ENCODE measurements at regions not wholly inside any gene's neighbourhood (a gene's known extent, or its start where the extent isn't known, plus 50 kb on each side); places are given as distances from the start of the nearest gene placed in this dataset.

DNA sequence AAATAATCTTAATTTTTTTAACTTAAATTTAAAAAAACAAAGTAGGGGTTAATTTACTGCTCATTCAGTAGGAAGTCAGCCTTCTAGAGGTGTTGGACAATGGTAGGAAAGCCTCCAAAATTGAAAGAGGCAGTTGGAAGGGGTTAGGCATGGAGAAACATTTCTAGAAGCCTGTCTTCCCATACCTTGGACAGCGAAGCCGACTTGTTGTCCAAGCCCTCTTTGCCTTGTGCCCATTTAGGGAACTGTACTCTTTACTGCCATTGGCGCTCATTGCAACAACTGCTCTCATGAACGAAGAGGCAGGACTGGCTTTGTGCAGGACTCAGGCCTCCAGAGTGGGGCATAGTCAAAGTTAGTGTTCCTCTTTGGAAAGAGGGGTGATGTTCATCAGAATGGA lies 333.3 kb downstream of the HRH4 start:
- Histone ChIP-seq H3K27ac (no peak overlapping the region), H3K4me2 (no peak overlapping the region), H3K4me3 (no peak overlapping the region), H3K27me3 (no peaks in the 10 kb centered on the region), H3K9ac (no peak overlapping the region), H3K36me3 (no peaks in the 10 kb centered on the region), H4K20me1 (no peaks in the 10 kb centered on the region), H3K9me3 (peaks cover 7% of the 10 kb centered on the region; the same call in 1 of the 2 replicates), H3K4me1 (no peaks in the 10 kb centered on the region)
- TF ChIP-seq Cebpa-rat (IDR thresholded peaks at IDR 0.05), result no peak

DNA sequence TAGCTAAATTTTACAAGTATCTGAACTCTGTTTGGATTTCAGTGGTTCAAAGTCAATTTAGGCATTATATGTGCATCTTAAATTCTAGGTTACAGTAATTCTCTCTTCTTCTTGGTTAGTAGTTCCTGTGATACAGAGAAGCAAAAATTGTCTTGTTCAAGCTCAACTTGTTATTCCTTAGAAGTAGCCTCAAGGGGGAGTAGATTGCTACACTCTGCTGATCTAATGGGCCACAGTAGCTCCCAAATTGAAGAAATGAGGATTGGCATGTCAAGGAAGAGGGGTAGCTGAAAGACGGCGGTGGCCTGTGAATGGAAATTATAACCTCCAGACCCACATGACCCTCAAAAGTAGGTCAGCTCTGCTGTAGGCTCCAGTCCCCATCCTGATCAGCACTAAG lies 334.7 kb downstream of the HRH4 start:
- H3K36me3 ChIP-seq, result no peaks in the 10 kb centered on the region
- no peak for TF ChIP-seq Cebpa-rat (IDR thresholded peaks at IDR 0.05)
- H3K4me3 ChIP-seq, result no peak overlapping the region
- H4K20me1 ChIP-seq, result no peaks in the 10 kb centered on the region
- no peaks in the 10 kb centered on the region for H3K9me3 ChIP-seq
- H3K27me3 ChIP-seq, result no peaks in the 10 kb centered on the region
- no peaks in the 10 kb centered on the region for H3K4me1 ChIP-seq
- no peak overlapping the region for H3K27ac ChIP-seq
- H3K4me2 ChIP-seq, result no peak overlapping the region
- no peak overlapping the region for H3K9ac ChIP-seq

DNA sequence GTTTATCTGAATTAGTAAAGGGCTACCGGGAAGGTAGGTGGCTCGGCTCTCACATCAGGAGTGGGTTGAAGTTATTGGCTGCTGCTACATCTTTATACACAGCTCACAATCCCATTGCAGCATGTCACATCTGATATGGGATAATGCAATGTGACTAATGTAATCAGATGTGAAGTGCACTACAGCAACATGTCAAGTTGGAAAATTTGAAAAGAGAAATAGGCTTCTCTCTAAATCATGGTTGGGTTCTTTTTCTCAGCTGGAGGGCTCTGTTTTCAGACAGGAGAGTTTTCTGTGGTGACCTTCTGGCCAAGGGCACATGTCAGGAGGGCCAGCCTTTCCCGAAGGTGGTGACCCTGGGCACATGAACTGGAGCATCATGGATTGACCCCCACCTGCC lies 337.5 kb downstream of the HRH4 start:
- H3K27ac ChIP-seq, result no peak overlapping the region

DNA sequence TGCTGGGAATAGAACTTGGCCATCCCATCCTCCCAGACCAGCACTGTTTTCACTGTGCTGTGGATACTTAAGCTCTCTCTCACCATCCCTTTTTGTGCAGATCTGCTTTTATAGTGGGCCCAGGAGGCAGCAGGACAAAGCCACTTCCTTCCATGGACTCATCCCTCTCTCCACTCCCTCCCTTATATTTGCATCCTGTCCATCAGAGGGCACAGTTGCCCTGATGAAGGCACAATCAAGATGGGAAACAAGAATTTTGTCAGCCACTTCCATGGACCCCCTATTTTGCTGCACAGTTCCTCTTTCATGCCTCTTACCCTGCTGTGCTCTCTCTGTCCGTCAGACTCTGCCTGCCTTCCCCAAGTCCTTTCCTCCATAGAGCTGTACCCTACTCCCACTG lies 338.7 kb downstream of the HRH4 start:
- Histone ChIP-seq H3K36me3 (no peaks in the 10 kb centered on the region), H3K9ac (no peak overlapping the region), H3K27me3 (no peaks in the 10 kb centered on the region), H4K20me1 (no peaks in the 10 kb centered on the region), H3K27ac (no peak overlapping the region), H3K4me3 (no peak overlapping the region), H3K4me1 (no peaks in the 10 kb centered on the region), H3K4me2 (no peak overlapping the region), H3K9me3 (no peaks in the 10 kb centered on the region)
- no peak for TF ChIP-seq Cebpa-rat (IDR thresholded peaks at IDR 0.05)

More for the DNA sequence above, 337.5 kb downstream of the HRH4 start:
- no peaks in the 10 kb centered on the region for H3K9me3 ChIP-seq
- H3K4me2 ChIP-seq, result no peak overlapping the region
- no peak for TF ChIP-seq Cebpa-rat (IDR thresholded peaks at IDR 0.05)
- no peak overlapping the region for H3K4me3 ChIP-seq
- H3K9ac ChIP-seq, result no peak overlapping the region
- no peaks in the 10 kb centered on the region for H3K4me1 ChIP-seq
- no peaks in the 10 kb centered on the region for H3K36me3 ChIP-seq
- no peaks in the 10 kb centered on the region for H4K20me1 ChIP-seq
- H3K27me3 ChIP-seq, result no peaks in the 10 kb centered on the region

- no peak for TF ChIP-seq Cebpa-rat (IDR thresholded peaks at IDR 0.05)
- Histone ChIP-seq H3K9me3 (no peaks in the 10 kb centered on the region), H3K27ac (no peak overlapping the region), H3K4me1 (no peaks in the 10 kb centered on the region), H3K27me3 (no peaks in the 10 kb centered on the region), H3K4me2 (no peak overlapping the region), H3K9ac (no peak overlapping the region), H3K36me3 (no peaks in the 10 kb centered on the region), H4K20me1 (no peaks in the 10 kb centered on the region), H3K4me3 (no peak overlapping the region)
Measured at GRCh38 chr18:24799720-24800119, 339.3 kb downstream of the HRH4 start.

DNA sequence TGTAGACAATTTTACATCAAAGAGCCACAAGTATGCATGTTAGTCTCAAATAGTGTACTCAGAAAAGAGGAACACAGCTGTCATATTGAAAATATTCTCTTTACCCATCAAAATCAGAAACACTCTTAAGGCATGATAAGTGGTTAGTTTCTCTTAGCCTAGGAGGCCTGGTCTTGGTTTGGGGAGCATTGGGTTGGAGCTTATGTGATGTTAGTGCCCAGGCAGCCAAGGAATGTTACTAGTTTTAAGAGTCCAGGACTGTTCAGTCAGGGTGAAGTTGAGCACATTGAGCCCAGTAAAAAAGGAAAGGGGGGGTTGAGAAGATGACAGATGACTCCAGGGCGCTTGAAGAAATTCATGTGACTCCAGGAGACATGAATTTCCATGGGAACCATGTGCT lies 340.6 kb downstream of the HRH4 start:
- Histone ChIP-seq H3K4me2 (no peak overlapping the region), H3K27ac (no peak overlapping the region), H3K9me3 (no peaks in the 10 kb centered on the region), H3K4me1 (no peaks in the 10 kb centered on the region), H3K36me3 (no peaks in the 10 kb centered on the region), H3K4me3 (no peak overlapping the region), H4K20me1 (no peaks in the 10 kb centered on the region), H3K27me3 (no peaks in the 10 kb centered on the region), H3K9ac (no peak overlapping the region)
- TF ChIP-seq Cebpa-rat (IDR thresholded peaks at IDR 0.05), result no peak

DNA sequence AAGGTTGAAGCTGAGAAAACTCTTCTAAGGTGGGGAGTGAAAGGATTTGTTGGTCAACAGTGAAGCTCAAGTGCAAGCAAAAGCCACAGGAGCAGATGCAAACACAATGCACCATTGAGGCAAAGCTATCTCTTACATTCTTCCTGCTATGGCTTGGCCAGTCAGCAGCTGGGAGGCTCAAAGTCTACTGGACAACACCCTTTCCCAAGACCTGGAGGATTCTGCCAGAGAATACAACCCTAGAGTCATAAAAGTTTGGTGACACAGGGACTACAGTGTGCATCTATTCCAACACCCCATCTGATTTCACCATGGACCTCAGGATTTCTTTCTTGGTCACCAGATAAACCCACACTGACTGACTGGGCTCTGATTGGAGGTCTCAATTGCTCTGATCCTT lies 342.0 kb downstream of the HRH4 start:
- H3K36me3 ChIP-seq, result no peaks in the 10 kb centered on the region
- H3K27me3 ChIP-seq, result no peaks in the 10 kb centered on the region
- no peak overlapping the region for H3K9ac ChIP-seq
- no peaks in the 10 kb centered on the region for H3K4me1 ChIP-seq
- no peaks in the 10 kb centered on the region for H3K9me3 ChIP-seq
- H3K4me2 ChIP-seq, result no peak overlapping the region
- H3K27ac ChIP-seq, result no peak overlapping the region
- H3K4me3 ChIP-seq, result no peak overlapping the region
- H4K20me1 ChIP-seq, result no peaks in the 10 kb centered on the region
- TF ChIP-seq Cebpa-rat (IDR thresholded peaks at IDR 0.05), result no peak

GRCh38 chr18:24805156-24805555 lies 344.7 kb downstream of the HRH4 start:
- no peaks in the 10 kb centered on the region for H3K27me3 ChIP-seq
- H3K36me3 ChIP-seq, result no peaks in the 10 kb centered on the region
- TF ChIP-seq Cebpa-rat (IDR thresholded peaks at IDR 0.05), result no peak
- H3K27ac ChIP-seq, result no peak overlapping the region
- no peak overlapping the region for H3K9ac ChIP-seq
- no peak overlapping the region for H3K4me2 ChIP-seq
- H3K9me3 ChIP-seq, result no peaks in the 10 kb centered on the region
- H4K20me1 ChIP-seq, result no peaks in the 10 kb centered on the region
- H3K4me1 ChIP-seq, result no peaks in the 10 kb centered on the region
- no peak overlapping the region for H3K4me3 ChIP-seq

GRCh38 chr18:24809173-24809950 lies 348.9 kb downstream of the HRH4 start:
- H3K27me3 ChIP-seq, result no peaks in the 10 kb centered on the region
- H4K20me1 ChIP-seq, result no peaks in the 10 kb centered on the region
- TF ChIP-seq Cebpa-rat (IDR thresholded peaks at IDR 0.05), result no peak

DNA sequence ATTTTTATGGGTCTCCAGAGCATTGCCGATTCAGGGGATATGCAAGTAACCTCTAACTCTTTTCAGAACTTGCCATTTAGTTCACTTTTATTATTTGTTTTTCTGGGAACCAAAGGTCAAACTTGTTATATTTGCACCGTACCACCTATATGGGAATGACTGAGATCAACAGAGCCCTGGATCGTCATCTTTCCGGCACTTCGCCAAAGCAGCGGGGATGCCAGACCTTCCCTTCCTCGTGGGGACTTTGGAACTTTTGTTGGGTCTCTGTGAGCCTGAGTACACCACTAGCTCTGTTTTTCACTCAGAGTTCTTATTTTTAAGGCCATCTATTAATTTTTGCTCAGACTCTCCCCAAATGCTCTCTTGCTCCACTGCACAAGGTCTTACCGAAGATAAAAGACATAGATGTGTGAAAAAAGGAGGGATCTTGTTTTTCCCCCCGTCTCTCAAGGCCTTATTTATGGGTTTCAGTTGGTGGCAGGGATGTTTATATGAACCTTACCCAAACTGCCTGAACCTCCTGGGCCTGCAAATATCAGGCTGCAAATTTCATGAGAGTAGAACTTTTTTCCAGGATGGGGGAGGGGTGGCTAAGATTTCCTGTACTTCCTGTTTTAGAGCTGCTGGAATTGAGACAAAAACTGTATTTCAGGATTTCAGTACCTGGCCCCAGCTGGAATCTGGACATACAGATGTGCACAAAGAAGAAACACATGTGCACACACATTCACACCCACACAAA lies 350.3 kb downstream of the HRH4 start:
- Histone ChIP-seq H3K4me3 (no peak overlapping the region), H3K27me3 (no peaks in the 10 kb centered on the region), H3K4me2 (no peak overlapping the region), H3K9ac (no peak overlapping the region), H3K36me3 (no peaks in the 10 kb centered on the region), H3K4me1 (no peaks in the 10 kb centered on the region), H3K27ac (no peak overlapping the region), H4K20me1 (no peaks in the 10 kb centered on the region), H3K9me3 (no peaks in the 10 kb centered on the region)
- no peak for TF ChIP-seq Cebpa-rat (IDR thresholded peaks at IDR 0.05)

More at GRCh38 chr18:24809173-24809950, 348.9 kb downstream of the HRH4 start:
- no peaks in the 10 kb centered on the region for H3K36me3 ChIP-seq
- no peaks in the 10 kb centered on the region for H3K4me1 ChIP-seq
- H3K4me2 ChIP-seq, result no peak overlapping the region
- no peak overlapping the region for H3K27ac ChIP-seq
- no peak overlapping the region for H3K9ac ChIP-seq
- H3K4me3 ChIP-seq, result no peak overlapping the region
- no peaks in the 10 kb centered on the region for H3K9me3 ChIP-seq

Data from BLaER1 (cell line).